GM12878 (cell line): ENCODE measurements at regions not wholly inside any gene's neighbourhood (a gene's known extent, or its start where the extent isn't known, plus 50 kb on each side); places are given as distances from the start of the nearest gene placed in this dataset.

ENCODE experiments used
- BMI1 ChIP-seq: fragments of 450-650 bp; IDR thresholded peaks from 2 replicates; pipeline ENCODE4 v1.6.1; 2016; ENCODE audit warnings: mild to moderate bottlenecking, moderate library complexity, borderline replicate concordance
- EP300 ChIP-seq, 2 experiments: fragments of 150-350 bp in 1 of 2; IDR thresholded peaks; 2 replicates each; pipeline ENCODE4 v1.6.1; 2011 to 2012; ENCODE audit warnings: low read depth in 2 of 2, low read length in 2 of 2, borderline replicate concordance in 1 of 2, improper control_type of control experiment in 1 of 2, inconsistent platforms in 1 of 2; ENCODE audit not compliant: control insufficient read depth in 1 of 2
- LARP7 ChIP-seq: fragments of 450-650 bp; IDR thresholded peaks from 2 replicates; pipeline ENCODE4 v1.6.1; 2017; ENCODE audit warnings: mild to moderate bottlenecking
- POLR2A ChIP-seq: IDR thresholded peaks from 2 replicates; pipeline ENCODE4 v1.6.1; 2011; ENCODE audit warnings: low read depth, mild to moderate bottlenecking, low read length
- RAD21 ChIP-seq: IDR thresholded peaks from 2 replicates; pipeline ENCODE4 v1.6.1; 2011; ENCODE audit warnings: mild to moderate bottlenecking, low read depth, low read length, moderate library complexity; ENCODE audit not compliant: insufficient read depth
- ZNF274 ChIP-seq: IDR thresholded peaks from one replicate; pipeline ENCODE4 v1.8.0; 2011; ENCODE audit not compliant: insufficient read length, insufficient read depth
- TF ChIP-seq, protein P1 (sequence below), 3 experiments: IDR thresholded peaks in 2 of 3; conservative IDR thresholded peaks in 1 of 3; 2 replicates each; pipeline ENCODE4 v1.5.1; 2011; ENCODE audit warnings: low read depth in 3 of 3, low read length in 3 of 3, mild to moderate bottlenecking in 3 of 3, control low read depth in 2 of 3, moderate library complexity in 2 of 3, inconsistent platforms in 1 of 3, mixed read lengths in 1 of 3; ENCODE audit not compliant: control insufficient read depth in 2 of 3, insufficient read depth in 1 of 3; ENCODE audit errors: extremely low read depth in 1 of 3
- TF ChIP-seq, protein P2 (sequence below): fragments of 150-350 bp; IDR thresholded peaks from 2 replicates; pipeline ENCODE4 v1.6.1; 2016; ENCODE audit warnings: low read depth, low read length
- TF ChIP-seq, protein P3 (sequence below): fragments of 450-650 bp; conservative IDR thresholded peaks from 2 replicates; pipeline ENCODE4 v1.6.1; 2017; ENCODE audit warnings: mild to moderate bottlenecking, moderate library complexity

DNA sequence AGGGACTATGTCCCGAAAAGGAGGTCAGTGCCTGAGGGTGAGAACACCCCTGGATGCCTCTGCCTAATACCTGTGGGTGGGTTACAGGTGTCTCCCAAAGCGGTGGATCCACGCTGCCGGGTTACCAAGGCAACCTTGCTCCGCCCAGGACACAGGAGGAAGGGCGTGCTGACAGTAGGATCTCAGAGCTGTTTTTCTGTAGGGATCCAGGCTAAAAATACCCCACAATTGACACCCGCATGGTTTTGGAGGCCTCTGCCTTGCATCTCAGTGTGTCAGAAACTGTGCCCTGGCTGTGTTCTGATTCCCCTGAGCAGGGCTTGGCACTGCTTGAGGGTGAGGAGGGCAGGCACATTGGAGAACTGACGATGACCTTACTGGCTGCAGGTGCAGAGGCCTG lies 118.0 kb downstream of the IER5 start:
- TF ChIP-seq, protein P1, sequence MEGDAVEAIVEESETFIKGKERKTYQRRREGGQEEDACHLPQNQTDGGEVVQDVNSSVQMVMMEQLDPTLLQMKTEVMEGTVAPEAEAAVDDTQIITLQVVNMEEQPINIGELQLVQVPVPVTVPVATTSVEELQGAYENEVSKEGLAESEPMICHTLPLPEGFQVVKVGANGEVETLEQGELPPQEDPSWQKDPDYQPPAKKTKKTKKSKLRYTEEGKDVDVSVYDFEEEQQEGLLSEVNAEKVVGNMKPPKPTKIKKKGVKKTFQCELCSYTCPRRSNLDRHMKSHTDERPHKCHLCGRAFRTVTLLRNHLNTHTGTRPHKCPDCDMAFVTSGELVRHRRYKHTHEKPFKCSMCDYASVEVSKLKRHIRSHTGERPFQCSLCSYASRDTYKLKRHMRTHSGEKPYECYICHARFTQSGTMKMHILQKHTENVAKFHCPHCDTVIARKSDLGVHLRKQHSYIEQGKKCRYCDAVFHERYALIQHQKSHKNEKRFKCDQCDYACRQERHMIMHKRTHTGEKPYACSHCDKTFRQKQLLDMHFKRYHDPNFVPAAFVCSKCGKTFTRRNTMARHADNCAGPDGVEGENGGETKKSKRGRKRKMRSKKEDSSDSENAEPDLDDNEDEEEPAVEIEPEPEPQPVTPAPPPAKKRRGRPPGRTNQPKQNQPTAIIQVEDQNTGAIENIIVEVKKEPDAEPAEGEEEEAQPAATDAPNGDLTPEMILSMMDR (IDR thresholded peaks at IDR 0.05 in 2 of 3, conservative IDR thresholded peaks at IDR 0.05 in 1 of 3; ENCODE audit: control insufficient read depth in 2 of 3, extremely low read depth in 1 of 3, insufficient read depth in 1 of 3, low read depth in 3 of 3, low read length in 3 of 3): no peak
- TF ChIP-seq, protein P2, sequence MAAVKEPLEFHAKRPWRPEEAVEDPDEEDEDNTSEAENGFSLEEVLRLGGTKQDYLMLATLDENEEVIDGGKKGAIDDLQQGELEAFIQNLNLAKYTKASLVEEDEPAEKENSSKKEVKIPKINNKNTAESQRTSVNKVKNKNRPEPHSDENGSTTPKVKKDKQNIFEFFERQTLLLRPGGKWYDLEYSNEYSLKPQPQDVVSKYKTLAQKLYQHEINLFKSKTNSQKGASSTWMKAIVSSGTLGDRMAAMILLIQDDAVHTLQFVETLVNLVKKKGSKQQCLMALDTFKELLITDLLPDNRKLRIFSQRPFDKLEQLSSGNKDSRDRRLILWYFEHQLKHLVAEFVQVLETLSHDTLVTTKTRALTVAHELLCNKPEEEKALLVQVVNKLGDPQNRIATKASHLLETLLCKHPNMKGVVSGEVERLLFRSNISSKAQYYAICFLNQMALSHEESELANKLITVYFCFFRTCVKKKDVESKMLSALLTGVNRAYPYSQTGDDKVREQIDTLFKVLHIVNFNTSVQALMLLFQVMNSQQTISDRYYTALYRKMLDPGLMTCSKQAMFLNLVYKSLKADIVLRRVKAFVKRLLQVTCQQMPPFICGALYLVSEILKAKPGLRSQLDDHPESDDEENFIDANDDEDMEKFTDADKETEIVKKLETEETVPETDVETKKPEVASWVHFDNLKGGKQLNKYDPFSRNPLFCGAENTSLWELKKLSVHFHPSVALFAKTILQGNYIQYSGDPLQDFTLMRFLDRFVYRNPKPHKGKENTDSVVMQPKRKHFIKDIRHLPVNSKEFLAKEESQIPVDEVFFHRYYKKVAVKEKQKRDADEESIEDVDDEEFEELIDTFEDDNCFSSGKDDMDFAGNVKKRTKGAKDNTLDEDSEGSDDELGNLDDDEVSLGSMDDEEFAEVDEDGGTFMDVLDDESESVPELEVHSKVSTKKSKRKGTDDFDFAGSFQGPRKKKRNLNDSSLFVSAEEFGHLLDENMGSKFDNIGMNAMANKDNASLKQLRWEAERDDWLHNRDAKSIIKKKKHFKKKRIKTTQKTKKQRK: no peak
- TF ChIP-seq LARP7 (no peak), POLR2A (no peak), EP300 (IDR thresholded peaks at IDR 0.05; ENCODE audit: borderline replicate concordance in 1 of 2, control insufficient read depth in 1 of 2, low read depth in 2 of 2, low read length in 2 of 2) (no peak), RAD21 (no peak), ZNF274 (no peak), BMI1 (no peak)
- TF ChIP-seq, protein P3, sequence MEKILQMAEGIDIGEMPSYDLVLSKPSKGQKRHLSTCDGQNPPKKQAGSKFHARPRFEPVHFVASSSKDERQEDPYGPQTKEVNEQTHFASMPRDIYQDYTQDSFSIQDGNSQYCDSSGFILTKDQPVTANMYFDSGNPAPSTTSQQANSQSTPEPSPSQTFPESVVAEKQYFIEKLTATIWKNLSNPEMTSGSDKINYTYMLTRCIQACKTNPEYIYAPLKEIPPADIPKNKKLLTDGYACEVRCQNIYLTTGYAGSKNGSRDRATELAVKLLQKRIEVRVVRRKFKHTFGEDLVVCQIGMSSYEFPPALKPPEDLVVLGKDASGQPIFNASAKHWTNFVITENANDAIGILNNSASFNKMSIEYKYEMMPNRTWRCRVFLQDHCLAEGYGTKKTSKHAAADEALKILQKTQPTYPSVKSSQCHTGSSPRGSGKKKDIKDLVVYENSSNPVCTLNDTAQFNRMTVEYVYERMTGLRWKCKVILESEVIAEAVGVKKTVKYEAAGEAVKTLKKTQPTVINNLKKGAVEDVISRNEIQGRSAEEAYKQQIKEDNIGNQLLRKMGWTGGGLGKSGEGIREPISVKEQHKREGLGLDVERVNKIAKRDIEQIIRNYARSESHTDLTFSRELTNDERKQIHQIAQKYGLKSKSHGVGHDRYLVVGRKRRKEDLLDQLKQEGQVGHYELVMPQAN: no peak
